ENCODE measurements at regions not wholly inside any gene's neighbourhood (a gene's known extent, or its start where the extent isn't known, plus 50 kb on each side); places are given as distances from the start of the nearest gene placed in this dataset.

DNA sequence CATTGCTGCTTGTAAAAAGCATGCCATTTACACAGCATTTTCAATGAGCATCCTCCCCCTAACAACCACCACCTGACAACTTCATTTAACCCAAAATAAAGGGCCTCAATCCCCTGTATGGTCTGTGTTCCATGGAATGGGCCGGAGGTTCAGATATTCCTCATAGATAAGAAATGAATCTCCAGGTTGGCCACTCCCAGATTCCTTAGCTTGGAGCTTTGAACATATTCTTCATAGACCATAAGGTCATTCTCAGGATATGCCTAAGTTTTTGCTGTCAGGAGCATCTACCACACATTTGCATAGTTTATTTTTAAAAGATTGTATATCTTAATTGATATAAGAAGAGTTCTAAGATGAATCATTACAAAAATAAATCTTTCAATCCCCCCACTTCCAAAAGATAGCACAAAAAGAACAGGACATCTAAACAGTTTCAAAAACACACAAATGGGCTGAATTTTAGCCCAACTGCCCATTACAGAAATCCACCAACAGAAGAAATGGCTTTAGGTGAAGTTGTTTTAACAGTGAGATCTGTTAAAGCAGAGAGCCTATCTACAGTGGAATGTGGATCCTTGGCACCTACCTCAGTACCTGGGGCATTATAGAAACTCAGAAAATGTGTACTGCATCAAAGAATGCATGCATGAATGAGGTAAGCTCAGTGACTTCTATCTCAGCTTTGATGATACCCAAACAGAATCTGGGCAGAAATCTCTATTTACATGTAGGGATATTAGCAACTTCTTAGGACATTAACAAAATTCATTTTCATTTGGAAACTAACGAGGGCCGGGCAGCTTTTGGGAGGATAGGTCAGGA is 179.8 kb downstream of the SEC61B start:
- no peak for DNase-seq

DNA sequence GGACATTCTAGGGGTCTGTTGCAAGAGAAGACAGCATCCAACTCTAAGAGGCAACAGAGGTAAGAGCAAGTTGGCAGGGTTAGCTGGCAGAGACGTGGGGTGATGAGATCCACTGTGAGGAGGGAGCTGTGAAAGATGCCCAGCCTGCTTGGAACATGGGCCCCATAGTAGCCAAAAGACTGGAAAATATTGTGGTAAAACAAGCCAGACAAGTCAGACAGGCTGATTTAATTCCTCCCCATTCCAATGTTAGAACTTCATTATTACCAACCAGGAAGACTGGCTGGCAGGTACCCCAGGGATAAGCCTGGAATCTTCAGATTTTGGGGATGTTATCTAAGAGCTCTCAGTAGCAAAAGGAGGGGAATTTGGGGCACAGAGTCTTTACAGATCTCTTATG is 181.3 kb downstream of the SEC61B start:
- DNase-seq: no peak

DNA sequence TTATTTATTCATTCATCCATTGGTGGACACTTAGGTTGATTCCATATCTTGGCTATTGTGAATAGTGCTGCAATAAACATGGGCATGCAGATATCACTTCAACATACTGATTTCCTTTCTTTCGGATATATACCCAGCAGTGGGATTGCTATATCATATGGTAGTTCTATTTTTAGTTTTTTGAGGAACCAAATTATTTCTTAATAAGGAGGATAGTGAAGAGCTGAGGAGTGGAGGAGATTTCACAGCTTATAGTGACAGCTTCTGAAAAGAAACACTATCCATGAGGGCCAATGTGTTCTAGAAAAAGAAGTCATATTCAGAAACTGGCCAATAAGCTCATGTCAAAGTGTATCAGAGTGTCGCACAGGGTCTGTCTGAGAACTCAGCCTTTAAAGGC is 183.3 kb downstream of the SEC61B start:
- no peak for DNase-seq

DNA sequence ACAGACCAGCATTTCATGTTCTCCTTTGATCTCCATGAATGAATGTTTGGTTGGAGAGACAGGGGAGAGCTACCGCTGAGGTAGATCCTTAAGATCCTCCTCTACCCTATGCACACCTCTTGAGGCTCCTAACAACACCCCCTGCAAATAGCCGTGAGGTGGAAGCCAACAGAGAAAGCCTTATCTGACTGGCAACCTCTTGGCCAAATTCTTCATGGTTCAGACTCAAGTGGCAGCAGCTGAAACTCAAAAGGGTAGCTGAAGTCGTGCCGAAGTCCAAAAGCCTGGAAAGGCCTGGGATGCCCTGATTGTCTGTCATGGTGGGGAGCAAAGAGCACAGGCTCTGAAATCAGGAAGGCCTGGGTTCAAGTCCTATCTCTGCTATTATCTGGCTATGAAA is 184.9 kb downstream of the SEC61B start:
- no peak for DNase-seq

DNA sequence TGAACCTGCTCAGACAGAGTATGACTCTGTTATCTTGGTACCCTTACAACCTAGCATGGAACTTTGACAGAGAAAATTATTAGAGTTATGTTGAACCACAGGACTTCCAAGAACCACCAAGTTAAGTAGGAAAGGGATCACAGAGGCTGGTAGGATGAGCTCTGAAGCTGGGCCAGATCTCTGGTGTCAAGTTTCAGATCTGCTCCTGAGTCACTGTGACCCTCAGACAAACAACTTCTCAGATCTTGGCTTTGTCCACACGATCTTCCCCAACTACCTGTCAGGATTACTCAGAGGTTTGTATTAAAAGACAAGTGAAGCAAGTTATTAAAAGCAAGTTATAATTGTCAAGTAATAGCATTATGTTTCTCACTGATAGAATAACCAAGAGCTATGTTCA is 189.0 kb downstream of the SEC61B start:
- no peak for DNase-seq

DNA sequence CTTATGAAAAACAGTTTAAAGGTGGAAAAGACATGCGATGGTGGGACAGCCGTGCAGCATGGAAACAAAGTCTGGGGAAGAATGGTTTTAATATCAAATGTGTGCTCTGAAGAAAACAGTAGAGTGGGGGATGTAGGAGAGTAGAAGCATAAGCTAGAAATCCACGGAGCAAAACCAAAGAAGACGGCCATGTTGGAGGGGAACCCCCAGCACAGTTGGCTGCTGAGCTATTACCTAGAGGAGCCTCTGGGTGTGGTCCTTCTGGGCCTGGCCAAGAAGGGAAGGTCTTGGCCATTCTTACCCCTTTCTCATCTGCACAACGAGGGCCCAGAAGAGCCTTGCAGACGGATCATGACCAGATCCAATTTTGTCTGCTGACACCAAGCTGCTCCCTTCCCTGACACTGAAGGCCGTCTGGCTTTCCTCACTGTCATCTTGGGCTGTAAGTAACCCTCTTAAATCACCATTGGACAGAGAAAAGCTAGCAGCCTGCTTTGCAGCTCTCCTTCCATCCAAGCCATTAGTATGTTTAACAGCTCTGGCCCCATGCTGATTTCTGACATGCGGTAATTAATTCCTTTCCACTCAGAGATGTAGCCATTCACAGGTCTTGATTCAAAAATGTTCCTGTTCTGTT is 189.5 kb downstream of the SEC61B start:
- no peak for DNase-seq

DNA sequence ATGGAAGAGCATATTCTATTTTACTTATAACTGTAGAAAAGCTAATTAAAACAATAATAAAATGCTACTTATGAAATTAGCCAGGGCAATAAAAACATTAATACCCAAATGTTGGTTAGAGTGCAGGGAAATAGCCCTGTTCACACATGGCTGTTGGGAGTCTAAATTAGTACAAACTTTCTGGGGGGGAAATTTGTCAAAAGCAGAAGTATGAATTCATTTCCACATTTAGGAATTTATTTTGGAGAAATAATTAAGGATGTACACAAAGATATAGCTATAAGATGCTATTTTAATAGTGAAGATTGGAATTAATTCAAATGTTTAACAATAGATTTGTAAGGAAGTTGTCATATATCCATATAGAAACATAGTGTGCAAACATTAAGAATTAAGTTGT is 190.5 kb downstream of the SEC61B start:
- no peak for DNase-seq

DNA sequence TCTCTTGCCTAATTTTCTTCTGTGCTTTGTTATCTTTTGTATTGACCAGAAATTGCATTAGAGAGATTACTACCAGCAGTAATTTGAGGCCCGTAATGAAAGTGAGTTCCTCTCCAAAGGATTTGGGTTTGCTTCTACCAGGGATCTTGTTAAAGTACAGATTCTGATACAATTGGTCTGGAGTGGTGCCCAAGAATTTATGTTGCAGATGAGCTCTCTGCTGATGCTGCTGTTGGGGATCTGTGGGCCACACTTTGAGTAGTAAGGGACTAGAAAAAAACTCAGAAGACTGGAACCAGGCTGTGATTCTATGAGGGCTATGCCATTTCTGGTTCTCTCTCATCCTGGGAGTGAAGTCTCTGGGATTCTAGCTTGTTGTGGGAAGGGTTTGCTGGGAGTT is 192.2 kb downstream of the SEC61B start:
- no peak for DNase-seq

DNA sequence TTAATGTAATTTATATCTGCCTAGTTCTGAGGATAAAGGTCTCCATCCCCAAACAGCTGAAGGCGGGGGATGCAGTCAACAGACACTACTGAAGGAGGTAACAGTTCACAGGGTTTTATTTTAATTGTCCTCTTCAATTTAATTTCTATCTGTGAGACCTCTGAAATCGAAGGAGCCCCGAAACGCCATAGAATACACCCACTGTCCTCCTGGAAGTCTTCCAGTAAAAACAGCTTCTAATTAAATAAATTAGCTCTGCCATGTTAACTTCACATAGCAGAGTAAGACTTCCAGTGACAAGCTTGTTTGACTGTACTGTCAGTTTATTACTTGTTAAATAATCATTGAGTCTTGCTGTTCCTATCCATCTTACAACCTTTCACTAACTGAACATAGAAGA is 193.5 kb downstream of the SEC61B start:
- no peak for DNase-seq

DNA sequence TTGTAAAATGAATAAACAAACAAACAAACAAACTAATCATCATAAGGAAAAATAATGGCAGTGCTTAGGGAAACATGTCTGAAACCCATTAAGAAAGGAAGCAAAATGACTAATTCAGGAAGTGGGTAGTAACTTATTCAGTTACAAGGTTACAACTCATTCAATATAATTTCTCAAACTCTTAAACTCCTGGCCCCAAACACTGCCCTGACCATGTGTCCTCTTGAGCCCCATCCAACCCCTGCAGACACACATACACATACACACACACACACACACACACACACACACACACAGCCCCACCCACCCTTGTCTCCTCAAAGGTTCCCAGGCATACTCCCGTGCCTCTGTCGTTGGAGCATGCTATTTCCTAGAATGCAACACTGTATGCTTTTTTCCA is 193.9 kb downstream of the SEC61B start:
- DNase-seq: no peak

DNA sequence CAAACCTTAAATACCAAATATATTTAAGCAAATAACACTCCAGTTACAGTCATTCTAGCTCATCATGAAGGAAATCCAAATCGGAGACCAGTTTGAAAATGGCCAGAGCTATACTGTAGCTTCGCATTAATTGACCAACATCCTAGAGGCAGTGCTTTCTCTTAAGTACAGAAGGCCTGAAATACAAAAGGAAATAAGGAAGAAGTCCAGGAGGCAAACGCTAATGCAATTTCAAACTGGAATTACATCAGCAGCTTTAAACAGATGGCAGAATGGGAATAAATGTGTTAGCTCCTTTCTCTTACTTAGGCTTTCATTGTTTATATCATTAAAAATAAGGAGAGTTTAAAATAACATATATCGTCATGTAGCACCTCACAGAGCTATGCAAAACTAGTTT is 197.0 kb downstream of the SEC61B start:
- no peak for DNase-seq

DNA sequence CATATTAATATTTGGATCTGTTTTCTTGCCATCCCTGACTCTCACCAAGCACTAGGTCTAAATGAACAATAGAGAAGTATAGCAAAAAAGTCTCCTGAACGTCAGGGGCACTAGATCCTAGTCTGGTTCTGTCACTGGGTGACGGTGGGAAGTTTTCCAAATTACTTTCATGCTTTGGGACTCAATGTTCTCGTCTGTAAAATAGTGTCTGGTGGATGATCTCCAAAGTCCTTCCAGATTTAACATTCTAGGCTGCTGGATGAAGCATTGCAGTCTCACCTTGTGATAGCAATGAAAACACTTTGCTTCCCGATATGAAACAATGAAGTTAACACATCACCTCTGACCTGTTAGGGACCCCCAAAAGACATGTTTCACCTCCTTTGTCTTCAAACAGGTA is 199.3 kb downstream of the SEC61B start:
- DNase-seq: no peak

DNA sequence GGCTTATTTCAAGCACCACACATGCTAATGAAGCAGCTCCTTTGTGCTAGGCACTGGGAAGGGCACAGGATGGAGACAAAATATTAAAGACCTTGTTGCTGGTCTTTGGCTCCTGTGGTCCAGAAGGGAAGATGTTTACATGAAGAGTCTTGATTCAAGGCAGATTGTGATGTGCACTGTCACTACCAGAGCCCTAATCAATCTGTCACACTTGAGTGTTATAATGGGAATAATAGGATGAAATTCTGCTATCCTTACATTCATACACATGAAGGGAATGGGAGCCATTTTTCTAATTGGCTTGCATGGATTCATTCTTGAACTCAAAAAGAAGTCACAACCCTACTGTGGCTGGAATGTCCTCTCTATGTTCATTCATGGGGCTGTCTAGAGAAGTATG is 203.0 kb downstream of the SEC61B start:
- no peak for DNase-seq

DNA sequence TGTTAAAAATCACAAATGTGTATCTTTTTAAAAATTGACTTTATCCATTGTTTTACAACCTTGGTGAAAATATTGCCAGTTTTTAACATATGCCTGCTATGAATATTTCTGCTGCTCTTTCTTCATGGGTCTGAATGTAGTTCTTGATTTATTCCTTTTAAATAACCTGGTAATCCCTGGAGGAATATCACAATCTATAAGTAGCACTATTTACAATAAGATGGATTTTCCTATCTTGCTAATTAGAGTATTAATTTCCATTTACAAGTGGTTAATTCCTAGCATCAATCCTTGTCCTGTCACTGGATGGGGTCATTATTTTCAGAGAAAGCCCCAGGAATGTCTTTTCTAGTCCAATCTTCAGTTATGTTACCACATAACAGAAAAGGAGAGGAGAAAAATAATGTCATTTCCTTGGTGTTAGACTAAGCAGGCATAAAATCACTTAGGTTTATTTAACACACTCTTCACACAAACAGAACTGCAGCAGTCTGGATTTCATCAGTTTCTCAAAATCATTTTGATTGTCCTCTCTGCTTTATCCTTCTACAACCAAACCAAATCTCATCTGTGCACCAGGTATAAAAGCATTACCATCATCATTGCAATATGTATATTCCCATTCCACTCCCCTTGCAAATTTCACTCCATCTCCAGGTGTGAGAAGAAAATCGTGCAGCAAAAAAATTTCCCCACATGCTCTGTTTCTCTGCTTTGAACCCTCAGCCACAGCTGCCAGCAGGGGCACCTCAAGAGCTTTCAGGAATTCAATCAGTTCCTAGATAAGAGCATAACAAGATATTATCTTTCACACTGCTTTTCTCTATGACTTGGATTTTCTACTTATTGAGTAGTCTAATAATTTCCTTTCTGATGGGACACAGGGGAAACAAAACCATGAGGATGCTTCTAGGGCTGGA is 204.1 kb downstream of the SEC61B start:
- DNase-seq: no peak

DNA sequence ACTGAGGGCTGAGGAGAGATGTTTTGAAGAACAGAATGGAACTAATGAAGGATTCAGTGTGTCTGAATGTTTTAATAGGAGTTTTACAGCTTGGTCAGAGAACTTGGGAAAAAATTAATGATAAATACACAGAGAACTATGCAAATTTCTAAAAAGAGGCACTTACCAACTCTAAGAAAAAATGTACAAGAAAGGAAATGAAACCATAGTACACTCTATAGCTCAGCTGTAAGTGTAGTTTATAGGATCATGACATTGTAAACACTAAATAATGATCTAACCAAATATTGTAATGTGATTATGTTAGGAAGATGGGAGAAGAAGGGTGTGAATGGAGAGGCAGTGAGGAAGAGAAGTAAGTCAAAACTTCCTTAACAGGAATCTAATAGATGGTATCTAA is 205.2 kb downstream of the SEC61B start:
- no peak for DNase-seq

DNA sequence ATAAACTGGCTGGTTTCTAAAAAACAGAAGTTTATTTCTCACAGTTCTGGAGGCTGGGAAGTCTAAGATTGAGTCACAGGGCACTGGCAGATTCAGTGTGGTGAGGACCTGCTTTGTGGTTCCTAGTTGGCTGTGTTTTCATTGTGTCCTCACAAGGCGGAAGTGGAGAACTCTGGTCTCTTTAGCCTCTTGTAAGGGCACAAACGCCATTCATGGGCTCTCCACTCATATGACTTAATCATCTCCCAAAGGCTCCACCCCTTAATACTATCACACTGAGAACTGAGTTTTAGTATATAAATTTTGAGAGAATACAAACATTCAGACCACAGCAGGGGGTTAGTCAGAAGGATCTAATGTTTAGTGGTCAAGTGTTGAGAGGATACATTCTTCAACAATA is 208.2 kb downstream of the SEC61B start:
- DNase-seq: no peak

DNA sequence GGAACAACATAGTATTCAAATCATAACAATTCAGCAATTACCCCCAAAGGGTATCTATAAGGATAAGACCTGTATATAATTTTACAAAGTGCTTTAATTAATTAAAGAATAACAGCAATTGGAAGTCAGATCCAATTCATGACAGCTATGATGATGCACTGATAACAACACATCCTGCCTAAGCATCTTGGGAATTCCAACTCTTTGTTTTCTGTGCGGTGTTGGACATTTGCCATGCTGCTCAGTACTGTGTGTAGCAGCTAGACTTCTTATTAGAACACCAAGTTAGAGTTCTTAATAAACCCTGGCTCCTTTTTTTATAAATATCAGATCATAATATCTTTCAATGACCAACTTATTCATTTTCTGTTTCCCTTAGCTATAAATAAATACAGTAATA is 209.0 kb downstream of the SEC61B start:
- DNase-seq: no peak

DNA sequence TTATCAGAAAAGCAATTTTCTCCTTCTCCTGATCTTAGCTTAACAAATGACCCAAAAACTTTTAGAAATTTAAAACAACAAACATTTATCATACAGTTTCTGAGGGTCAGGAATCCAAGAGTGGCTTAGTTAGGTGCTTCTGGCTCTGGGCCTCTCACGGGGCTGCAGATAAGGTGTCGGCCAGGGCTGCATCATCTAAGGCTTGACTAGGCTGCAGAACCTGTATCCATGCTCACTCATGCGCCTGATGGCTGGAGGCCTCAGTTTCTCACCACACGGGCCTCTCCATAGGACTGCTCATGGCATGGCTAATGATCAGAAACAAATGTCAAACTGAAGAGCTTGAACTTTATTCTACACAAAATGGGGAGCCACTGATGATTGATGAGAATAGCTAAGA is 210.0 kb downstream of the SEC61B start:
- DNase-seq: no peak

DNA sequence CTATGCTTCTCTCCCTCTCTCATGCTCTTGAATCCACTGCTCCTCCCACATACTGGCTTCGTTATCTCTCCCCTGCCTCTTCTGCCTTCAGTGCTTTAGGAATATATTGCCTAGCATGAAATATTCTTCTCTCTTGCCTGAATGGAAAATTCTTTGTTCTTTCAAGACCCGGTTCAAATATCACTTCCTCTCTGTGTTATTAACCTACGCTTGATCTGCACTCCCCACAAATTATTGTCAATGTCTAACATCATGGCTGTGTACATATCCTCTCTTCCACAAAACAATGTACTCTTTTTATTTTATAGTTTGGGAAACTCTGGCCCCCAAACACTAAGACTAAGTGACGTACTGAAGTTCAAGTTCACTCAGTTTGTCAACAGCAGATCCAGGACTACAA is 211.0 kb downstream of the SEC61B start:
- DNase-seq: no peak

DNA sequence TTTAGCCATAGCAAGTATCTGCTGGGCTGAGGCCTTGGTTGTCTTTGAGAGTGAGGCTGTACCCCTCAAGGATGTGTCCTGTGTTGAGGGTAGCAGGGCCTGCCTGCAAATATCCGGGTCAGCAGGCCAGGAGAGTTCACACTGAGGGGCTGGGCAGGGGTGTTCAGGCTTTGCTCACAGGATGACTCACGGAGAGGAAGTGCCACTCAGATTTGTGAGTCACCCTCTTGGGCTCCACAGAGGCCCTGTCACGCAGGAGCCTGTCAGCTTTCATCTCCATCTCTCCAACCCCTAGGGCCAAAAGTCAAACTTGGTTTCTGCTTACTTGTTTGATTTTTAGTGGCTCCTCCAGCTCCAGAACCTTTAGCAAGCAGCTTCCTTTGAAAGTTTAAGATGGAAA is 211.5 kb downstream of the SEC61B start:
- no peak for DNase-seq

DNA sequence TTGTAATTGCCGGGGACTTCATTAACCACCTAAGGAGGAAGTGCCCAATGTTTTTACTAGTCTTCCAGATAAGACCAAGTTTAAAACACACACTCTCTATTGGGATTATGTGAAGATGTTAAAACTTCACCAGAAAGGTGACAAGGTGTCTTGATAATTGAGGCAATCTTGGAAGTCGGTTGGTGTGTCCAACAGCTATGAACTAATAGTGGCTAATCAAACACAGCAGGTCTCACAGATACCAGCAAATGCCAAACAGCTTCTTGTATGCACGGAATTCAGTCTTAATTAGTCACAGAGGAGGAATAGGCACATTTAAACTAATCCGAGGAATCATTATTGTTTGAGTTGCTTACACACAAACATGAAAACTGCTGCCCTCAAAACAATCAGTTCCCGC is 214.5 kb downstream of the SEC61B start:
- DNase-seq: no peak

DNA sequence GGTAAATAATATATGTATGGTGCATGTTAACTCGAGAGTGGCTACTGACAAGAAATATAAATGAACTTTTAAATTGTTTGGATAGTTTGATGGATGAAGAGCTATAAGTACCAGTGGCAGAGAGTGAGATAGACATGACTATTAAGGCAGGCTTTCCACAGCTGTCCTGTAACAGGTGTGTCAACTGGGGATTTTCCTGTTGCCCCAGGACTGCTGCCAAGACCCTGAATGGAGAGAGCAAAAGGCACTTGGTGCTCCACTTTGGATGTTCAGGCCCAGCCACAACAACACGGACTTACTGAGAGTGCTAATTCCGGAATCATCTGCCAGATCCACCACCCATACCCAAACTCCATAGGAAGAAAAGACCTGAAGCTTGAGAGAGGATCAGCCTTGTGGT is 215.1 kb downstream of the SEC61B start:
- no peak for DNase-seq

DNA sequence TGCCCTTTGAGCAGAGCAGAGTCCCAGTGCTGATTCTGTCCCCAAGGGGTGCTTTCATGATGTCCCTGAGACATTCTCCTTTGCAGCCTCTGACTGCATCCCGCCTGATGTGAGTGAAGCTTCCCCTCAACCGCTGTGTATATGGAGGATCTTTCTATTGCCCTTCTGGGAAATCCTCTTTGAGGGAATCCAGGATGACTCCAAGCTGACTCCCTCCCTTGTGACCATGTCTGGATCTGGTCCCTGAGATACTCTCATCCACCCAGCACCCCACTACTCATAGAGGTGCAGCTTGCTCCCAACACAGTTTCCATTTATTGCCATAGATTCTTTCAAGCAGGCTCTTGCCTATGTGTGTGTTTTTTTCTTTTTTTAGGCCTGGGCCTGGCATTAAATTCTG is 216.5 kb downstream of the SEC61B start:
- no peak for DNase-seq

DNA sequence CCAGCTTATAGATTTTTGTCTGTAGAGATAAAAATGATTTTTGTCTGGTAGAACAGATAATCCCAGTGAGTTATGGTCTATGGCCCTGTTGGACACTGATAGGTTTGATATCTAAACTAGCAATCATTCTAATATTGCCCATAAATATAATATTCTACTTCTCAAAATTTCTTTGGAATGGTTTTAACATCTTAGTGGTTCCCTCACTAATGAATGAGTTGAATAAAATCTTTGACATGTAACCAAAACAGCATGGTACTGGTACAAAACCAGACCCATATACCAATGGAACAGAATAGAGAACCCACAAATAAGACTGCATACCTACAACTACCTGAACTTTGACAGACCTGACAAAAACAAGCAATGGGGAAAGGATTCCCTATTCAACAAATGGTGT is 219.7 kb downstream of the SEC61B start:
- DNase-seq: no peak

Data from T-helper 9 cell (primary cell).